Pulmonary artery endothelial cell (primary cell): ENCODE measurements at regions not wholly inside any gene's neighbourhood (a gene's known extent, or its start where the extent isn't known, plus 50 kb on each side); places are given as distances from the start of the nearest gene placed in this dataset.
"Not testable (repeated sequence)": the region's sequence is repeated elsewhere in the genome, so short reads cannot be mapped to it uniquely, and the experiment has no call there.

ENCODE experiments used
- DNase-seq: peaks from one replicate; pipeline ENCODE4 v3.0.0-alpha.2; 2011; ENCODE audit warnings: low read depth, low spot score

DNA sequence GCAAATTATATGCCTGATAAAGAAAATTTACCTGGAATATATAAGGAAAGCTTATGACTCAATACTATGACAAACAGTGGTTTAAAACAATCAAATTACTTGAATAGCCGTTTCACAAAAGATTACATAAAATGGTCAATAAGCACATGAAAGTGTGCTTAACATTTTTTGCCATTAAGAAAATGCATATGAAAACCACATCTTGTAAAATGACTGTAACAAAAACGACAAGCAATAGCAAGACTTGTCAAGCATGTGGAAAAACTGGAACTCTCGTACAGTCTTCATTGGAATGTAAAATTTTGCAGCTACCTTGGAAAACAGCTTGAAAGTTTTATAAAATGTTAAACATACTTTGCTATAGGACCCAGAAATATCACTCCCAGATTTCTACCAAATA lies 1110.3 kb downstream of the NAALADL2 start:
- no peak for DNase-seq

DNA sequence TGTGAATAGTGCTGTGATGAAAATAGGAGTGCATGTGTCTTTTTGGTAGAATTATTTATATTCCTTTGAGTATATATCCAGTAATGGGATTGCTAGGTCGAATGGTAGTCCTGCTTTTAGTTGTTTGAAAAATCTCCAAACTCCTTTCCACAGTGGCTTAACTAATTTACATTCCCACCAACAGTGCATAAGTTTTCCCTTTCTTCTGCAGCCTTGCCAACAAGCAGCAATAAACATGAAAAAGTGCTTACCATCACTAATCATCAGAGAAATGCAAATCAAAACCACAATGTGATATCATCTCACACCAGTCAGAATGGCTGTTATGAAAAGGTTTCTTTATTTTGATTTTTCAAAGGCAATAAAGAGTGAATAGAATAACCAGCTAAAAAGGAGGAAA lies 1105.9 kb downstream of the NAALADL2 start:
- no peak for DNase-seq

DNA sequence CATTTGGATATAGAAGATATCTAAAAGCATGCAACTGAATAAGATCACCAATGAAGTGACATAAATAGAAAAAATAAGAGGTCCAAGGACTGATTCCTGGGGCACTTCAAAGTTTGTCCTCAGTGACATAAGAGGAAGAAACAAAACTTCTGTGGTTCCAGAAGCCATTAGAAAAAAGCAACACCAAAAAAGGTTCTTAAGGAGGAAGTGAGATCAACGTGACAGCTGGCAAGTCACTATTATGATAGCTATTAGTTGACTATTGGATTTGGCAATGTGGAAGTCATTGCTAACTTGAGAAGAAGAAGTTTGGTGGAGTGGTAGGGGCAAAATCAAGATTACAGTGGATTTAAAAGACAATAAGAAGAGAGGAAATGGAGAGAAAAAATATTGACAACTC lies 1098.3 kb downstream of the NAALADL2 start:
- DNase-seq, result no peak

DNA sequence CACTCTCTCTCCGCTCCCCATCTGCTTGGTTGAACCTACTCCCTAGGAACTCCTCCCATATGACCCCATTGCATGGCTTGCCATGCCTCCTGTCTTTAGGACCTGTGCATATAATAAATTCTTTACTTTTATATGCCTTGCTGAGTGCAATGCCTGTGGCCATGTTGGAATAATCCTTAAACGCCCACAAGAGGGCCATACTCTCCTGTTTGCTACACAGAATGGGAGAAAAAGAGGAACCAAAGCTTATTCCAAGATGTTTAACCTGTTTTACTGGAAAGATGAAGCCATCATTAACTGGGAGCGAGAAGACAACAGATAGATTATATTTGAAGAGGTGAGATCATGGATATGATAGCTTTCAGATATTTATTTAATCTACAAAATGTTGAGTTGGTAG lies 1097.8 kb downstream of the NAALADL2 start:
- DNase-seq, result no peak

DNA sequence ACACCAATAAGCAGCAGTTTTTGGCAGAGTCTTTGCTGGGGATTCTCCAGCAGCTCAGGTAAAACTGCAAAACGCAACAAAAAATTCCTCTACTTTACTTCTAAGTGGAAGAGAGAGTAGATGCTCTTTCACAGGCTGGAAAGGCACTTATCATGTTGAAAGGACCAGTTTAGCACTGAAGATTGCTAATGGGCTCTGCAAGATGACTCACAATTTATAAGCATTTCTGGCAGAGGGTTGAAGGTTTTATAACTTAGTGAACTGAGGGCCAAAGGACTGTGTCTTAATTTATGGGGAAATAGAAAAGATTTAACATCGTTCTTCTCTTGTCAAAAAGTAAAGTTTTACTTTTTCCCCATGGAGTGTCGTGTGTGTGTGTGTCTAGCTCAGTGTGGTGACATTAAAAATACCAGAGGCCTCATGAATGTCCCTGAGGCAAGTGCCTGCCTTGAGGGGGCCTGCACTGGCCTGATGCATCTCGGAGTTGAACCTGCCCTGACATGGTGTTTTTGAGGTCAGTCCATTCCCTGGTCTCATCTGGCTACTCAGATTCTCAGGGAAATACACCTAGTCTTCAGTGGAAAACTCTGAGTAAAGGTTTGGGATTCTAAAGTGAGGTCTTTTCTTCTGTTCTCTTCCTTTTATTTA lies 1092.0 kb downstream of the NAALADL2 start:
- DNase-seq, result no peak

DNA sequence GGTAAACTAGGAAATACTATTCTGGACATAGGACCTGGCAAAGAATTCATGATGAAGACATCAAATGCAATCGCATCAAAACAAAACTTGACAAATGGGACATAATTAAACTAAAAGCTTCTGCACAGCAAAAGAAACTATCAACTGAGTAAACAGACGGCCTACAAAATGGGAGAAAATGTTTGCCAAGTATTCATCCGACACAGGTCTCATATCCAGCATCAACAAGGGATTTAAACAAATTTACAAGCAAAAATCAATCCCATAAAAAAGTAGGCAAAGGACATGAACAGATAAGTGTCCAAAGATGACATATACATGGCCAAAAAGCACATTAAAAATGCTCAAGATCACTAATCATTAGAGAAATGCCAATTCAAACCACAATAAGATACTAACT lies 1088.9 kb downstream of the NAALADL2 start:
- DNase-seq, result no peak

DNA sequence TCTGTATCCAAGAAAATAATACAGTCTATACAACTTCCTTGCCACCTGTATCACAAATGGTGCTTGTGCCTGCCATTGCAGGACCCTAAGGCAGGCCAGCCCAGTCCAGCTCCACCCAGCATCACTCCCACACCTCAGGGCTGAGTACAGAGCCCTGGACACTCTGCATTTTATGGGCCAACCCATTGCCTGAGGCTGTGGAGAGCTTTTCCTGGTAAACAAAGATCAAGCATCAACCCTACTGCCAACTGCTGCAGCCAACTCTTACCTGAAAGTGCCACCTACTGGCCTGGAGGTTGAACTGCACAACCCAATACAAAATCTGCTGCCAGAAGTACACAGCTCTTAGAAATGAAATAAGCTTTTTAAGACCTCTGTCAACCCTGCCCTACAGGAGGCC lies 1082.2 kb downstream of the NAALADL2 start:
- DNase-seq, result no peak

DNA sequence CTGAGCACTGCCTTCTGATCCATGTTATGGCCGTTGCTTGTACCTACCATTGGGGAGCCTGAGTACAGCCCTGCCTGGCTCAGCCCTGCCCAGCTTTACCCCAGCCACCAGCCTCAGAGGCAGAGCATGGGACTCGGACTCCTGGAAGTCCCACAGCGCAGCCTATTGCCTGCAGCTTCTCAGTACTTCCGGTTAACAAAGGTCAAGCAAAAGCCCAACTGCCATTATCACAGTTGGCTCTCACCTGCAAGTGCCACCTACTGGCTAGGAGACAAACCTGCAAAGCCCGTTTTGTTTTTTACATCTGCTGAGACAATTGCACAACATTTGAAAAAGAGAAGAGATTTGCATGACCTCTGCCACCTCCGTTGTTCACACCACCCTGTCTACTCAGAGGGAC lies 1081.7 kb downstream of the NAALADL2 start:
- DNase-seq, result no peak

DNA sequence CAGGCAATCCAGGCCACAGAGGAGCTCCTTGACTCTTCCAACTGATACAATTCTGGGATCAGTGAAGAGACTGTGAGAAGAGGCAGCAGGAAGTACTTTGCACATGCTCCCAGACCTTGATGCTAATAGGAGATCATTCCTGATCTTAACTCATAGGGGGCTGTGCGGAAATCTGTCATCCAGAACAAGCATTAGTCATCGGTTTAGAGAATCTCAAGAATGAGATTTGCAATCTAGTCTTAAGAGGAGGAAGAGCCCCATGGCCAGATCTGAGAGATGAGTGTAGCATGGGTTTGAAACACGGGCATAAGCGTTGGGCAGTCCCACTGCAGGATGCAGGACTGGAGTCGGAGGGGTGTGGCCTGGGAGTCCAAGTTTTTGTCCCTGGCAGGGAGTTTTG lies 1081.1 kb downstream of the NAALADL2 start:
- DNase-seq, result no peak

DNA sequence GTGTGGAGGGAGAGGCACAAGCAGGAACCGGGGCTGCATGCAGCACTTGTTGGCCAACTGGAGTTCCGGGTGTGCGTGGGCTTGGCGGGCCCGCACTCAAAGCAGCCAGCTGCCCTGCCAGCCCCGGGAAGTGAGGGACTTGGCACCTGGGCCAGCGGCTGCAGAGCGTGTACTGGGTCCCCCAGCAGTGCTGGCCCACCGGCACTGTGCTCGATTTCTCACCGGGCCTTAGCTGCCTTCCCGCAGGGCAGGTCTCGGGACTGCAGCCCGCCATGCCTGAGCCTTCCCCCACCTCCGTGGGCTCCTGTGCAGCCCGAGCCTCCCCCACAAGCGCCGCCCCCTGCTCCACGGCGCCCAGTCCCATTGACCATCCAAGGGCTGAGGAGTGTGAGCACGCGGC lies 1078.2 kb downstream of the NAALADL2 start:
- DNase-seq, result not testable (repeated sequence)

DNA sequence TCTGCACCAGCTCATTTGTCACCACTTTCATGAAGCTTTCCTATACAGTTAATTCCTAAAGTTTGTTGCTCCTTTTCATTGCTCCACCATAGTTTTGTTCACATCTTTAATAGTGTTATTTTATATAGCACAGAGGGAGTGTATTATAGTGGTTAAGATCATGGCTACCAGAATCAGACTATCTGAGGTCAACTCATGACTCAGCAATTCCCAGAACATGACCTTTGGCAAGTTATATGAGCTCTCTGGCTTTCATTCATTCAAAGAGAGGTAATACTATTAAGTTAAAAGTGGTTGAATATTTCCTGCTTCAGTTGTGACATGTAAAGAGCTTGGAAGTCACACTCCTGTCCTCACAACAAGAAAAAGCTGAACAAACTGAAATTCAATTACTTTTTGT lies 1073.5 kb downstream of the NAALADL2 start:
- DNase-seq, result no peak

DNA sequence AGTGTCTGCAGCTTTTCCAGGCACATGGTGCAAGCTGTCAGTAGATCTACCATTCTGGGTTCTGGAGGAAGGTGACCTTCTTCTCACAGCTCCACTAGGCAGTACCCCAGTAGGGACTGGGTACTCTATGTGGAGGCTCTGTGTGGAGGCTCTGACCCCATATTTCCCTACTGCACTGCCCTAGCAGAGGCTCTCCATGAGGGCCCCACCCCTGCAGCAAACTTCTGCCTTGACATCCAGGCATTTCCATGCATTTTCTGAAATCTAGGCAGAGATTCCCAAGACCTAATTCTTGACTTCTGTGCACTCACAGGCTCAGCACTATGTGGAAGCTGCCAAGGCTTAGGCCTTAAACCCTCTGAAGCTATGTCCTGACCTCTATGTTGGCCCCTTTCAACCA lies 1060.0 kb downstream of the NAALADL2 start:
- no peak for DNase-seq

DNA sequence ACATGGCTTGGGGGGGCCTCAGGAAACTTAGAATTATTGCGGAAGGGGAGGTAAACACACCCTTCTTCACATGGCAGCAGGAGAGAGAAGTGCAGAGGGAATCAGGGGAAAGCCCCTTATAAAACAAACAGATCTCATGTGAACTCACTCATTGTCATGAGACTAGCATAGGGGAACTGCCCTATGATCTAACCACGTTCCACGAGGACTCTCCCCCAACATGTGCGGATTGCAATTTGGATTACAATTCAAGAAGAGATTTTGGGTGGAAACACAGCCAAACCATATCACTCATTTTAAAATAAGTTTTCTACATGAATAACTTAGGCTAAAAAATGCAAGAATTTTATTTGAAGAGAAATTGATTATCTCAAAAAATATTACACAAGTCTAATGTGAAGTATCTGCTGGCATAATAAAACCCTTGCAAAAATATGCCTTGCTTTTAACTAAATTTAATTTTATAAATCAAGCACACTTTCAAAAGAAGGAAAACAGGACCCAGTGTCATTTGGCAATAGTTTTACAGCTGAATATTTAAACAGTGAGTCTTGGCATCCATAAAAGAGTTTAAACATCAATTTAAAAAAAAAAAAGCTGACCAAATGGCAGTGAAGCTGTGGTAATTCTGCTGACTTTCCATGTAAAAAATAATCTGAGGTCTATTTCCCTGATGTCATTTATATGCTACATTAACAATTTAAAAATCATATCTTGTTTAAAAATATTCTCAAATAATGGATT lies 1057.2 kb downstream of the NAALADL2 start:
- DNase-seq, result no peak

DNA sequence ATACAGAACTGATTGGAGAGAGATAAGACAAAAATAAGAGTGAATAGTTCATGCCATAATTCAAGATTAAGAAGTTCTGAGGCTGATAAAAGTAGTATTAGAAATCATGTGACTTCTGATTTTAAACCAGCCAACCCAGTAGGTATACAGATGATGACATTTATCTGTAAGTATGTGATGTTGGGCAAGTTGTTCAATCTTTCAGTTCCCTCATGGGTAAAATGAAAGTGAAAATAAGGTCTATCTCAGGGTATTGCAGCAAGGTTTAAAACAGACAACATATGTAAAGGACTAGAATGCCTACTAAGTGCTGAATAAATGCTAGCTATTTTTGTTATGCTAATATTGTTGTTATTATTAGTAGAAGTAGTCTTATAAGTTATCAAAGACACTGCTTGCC lies 1055.7 kb downstream of the NAALADL2 start:
- no peak for DNase-seq

DNA sequence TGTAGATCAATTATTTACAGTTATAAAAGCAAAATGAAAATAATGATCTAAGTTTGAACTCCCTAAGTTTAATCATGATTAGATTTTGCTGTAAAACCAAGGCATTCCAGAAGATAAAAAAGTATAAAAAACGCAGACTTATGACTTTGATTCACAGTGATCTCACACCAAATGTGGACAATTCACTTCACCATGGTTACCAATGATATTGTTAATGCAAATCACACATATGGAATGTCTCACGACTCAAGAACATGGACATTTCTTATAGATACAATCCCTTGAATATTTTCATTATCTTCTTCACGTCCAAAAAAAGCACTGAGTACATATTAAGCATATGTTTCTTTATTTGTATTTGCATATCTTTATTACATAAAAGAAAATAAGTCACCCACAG lies 1054.2 kb downstream of the NAALADL2 start:
- no peak for DNase-seq

DNA sequence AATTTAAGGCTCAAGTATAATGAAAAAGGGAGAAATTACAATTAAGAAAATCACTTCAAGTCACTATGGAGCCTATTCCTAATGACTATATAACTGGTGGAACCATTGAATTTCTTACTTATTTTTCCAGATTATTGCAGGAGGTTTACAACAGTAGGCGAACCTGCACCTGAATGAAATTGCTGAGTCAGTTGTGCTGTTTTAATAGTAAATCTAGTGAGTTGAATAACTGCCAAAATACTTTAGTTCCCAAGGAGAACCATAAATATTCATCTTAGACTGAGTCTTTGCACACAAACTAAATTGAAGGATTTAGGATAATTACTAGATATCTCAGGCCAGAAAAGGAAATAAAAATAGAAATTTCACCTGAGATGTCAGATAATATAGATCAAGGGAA lies 1052.8 kb downstream of the NAALADL2 start:
- no peak for DNase-seq

DNA sequence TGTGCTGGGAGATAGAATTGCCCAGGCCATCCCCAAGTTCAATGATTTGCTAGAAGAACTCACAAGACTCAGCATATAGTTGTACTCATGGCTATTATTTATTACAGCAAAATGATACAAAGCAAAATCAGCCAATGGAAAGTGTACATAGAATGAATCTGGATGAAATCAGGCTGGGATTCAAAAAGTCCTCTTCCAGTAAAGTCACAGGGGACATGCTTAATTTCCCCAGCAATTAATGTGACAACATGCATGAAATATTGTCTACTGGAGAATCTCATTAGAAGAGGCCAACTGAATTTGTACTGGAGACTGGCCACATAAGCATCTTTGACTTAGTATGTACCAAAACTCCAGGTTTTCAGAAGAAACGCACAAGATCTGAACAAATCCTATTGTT lies 1043.1 kb downstream of the NAALADL2 start:
- DNase-seq, result no peak

DNA sequence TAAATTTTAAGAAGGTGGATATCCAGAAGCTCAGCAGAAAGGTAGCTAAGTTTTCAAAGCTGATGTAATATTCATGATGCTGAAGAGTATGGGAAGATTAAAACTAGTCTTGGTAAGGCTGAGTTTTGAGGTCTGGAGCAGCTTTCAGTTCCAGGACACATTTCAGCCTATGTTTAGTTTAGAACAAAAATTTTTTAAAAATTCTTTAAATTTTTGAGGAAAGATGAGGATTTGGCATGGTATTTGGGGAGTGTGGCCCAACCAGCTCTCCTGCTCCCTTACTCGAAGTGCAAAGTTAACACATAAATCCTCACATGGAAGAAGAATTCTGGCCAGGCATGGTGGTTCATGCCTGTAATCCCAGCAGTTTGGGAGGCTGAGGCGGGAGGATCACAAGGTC lies 1039.1 kb downstream of the NAALADL2 start:
- no peak for DNase-seq

DNA sequence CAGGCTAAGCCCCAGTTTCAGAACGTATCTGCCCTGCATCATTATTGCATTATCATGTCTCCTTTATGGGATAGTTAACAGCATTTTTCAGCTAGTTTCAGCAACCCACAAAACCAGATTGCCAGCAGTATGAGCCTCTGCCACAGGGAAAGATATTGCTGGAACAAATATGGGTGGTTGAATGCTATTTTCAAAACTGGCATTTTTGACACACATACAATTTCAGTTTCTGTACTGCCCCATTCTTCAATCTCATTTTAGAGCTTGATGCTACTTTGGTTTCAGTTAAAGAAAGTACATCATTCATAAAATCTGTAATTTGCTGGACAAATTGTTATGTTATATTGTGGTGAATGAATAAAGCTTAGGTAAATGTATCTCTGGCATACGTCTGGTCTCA lies 1037.5 kb downstream of the NAALADL2 start:
- DNase-seq, result no peak

DNA sequence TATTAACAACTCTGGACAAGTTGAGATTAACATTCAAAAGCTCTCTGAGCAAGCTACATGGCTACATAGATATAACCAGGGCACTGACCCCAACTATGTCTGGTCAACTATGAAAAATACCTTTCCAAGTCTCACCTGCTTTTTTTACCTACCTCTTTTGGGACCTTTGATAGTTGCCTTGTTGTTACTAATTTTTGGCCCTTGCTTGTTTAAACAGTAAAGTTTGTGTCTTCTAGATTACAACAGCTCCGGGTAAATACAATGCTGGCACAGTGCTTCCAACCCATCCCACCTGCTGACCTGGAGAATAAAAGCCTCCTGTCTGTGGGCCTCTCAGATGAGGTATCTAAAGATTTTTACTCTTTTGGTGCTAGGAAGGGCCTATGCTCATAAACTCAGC lies 1036.6 kb downstream of the NAALADL2 start:
- DNase-seq, result no peak

DNA sequence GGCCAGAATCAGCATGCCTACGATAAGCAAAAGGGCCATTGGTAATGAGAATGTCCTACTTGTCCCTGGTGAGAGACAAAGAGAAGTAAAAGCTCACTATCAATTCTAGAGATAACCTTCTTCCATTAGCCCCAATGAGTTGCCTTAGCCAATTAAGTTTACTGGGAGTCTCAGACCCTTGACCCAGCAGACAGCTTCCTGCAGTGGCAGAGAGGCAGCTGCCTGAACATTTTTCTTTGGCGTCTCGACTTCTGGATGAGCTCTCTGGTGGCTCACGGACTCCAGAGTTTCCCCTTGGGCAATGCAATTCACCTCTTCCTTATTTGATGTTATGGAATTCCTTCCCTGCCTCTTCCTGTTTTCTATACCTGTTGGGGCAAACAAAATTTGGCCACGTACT lies 1034.4 kb downstream of the NAALADL2 start:
- no peak for DNase-seq

DNA sequence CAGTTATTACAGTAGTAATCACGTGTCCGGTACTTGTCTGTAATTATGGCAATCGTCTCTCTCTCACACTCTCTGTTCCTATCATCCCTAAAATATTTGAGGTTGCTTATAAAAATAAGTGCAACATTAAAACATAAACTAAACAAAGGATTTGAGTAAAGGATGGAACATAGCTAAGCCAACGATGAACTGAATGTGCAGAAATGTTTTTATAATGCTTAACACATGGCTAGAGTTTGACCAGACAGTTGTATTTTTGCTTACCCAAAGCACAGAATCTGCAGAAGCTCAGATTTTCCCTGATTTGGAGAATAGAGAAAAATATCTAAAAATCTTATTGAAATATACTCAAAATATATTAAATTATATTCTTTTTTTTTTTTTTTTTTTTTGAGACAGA lies 1030.9 kb downstream of the NAALADL2 start:
- DNase-seq, result no peak

DNA sequence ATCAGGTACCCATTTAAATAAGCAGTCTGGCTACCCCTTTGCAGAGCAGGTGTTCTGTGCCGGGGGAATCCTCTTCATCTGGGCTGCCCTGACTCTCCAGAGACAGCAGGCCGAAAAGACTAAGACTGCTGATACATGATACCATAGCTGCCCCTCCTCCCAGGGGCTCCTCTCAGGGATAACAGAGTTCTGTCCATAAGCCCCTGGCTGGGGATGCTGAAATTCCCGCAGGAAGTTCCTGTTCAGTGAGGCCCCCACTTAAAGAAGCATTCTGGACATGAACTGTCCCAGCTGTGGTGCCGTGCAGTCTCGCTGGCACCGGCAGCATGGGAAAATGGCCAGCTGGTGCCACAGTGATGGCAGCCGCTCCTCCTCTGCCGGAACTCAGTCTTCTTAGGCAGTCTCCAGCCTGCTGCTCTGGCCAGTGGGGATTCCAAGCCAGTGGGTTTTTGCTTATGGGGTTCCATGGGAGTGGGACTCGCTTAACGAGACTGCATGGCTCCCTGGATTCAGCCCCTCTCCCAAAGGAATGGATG lies 1026.2 kb downstream of the NAALADL2 start:
- no peak for DNase-seq
